ENCODE measurements at regions not wholly inside any gene's neighbourhood (a gene's known extent, or its start where the extent isn't known, plus 50 kb on each side); places are given as distances from the start of the nearest gene placed in this dataset.
"Not testable (repeated sequence)": the region's sequence is repeated elsewhere in the genome, so short reads cannot be mapped to it uniquely, and the experiment has no call there.

- DNase-seq (ENCODE audit: low read depth), result no peak
Measured at GRCh38 chr2:186991766-186992417, 142.9 kb upstream of the ZSWIM2 start.

- DNase-seq (ENCODE audit: low read depth), result no peak
Measured at GRCh38 chr2:186984966-186985365, 136.0 kb upstream of the ZSWIM2 start.

- DNase-seq (ENCODE audit: low read depth), result no peak
Measured at GRCh38 chr2:186984481-186984880, 135.5 kb upstream of the ZSWIM2 start.

GRCh38 chr2:186980787-186981550 lies 132.0 kb upstream of the ZSWIM2 start:
- no peak for DNase-seq (ENCODE audit: low read depth)

- no peak for DNase-seq (ENCODE audit: low read depth)
Measured at GRCh38 chr2:186980117-186980442, 131.1 kb upstream of the ZSWIM2 start.

- DNase-seq (ENCODE audit: low read depth), result no peak
Measured at GRCh38 chr2:186979439-186980116, 130.6 kb upstream of the ZSWIM2 start.

- no peak for DNase-seq (ENCODE audit: low read depth)
Measured at GRCh38 chr2:186977433-186978045, 128.6 kb upstream of the ZSWIM2 start.

- DNase-seq (ENCODE audit: low read depth), result no peak
Measured at GRCh38 chr2:186976329-186976728, 127.4 kb upstream of the ZSWIM2 start.

GRCh38 chr2:186972281-186972970 lies 123.5 kb upstream of the ZSWIM2 start:
- DNase-seq (ENCODE audit: low read depth), result no peak

GRCh38 chr2:186968277-186968676 lies 119.3 kb upstream of the ZSWIM2 start:
- no peak for DNase-seq (ENCODE audit: low read depth)

- DNase-seq (ENCODE audit: low read depth), result no peak
Measured at GRCh38 chr2:186966015-186966414, 117.0 kb upstream of the ZSWIM2 start.

GRCh38 chr2:186962085-186962747 lies 113.2 kb upstream of the ZSWIM2 start:
- DNase-seq (ENCODE audit: low read depth), result no peak

- not testable (repeated sequence) for DNase-seq (ENCODE audit: low read depth)
Measured at GRCh38 chr2:186960241-186960640, 111.3 kb upstream of the ZSWIM2 start.

GRCh38 chr2:186959486-186959885 lies 110.5 kb upstream of the ZSWIM2 start:
- no peak for DNase-seq (ENCODE audit: low read depth)

- peak; percentile 14 for DNase-seq (ENCODE audit: low read depth)
Measured at GRCh38 chr2:186950694-186951093, 101.7 kb upstream of the ZSWIM2 start.

GRCh38 chr2:186949726-186950256 lies 100.8 kb upstream of the ZSWIM2 start:
- no peak for DNase-seq (ENCODE audit: low read depth)

- DNase-seq (ENCODE audit: low read depth), result no peak
Measured at GRCh38 chr2:186947516-186947915, 98.5 kb upstream of the ZSWIM2 start.

- no peak for DNase-seq (ENCODE audit: low read depth)
Measured at GRCh38 chr2:186946896-186947467, 98.0 kb upstream of the ZSWIM2 start.

- DNase-seq (ENCODE audit: low read depth), result no peak
Measured at GRCh38 chr2:186941853-186942252, 92.9 kb upstream of the ZSWIM2 start.

GRCh38 chr2:186940463-186940862 lies 91.5 kb upstream of the ZSWIM2 start:
- DNase-seq (ENCODE audit: low read depth), result no peak

GRCh38 chr2:186934420-186934819 lies 85.5 kb upstream of the ZSWIM2 start:
- DNase-seq (ENCODE audit: low read depth), result no peak

Measured in HS-27A (cell line).